ENCODE measurements at regions not wholly inside any gene's neighbourhood (a gene's known extent, or its start where the extent isn't known, plus 50 kb on each side); places are given as distances from the start of the nearest gene placed in this dataset.

- TF ChIP-seq POLR2AphosphoS5 (IDR thresholded peaks at IDR 0.05; ENCODE audit: low read depth, low read length): no peak
- no peak for TF ChIP-seq POU2F2 (IDR thresholded peaks at IDR 0.05; ENCODE audit: low read depth, low read length)
- TF ChIP-seq POLR2A (IDR thresholded peaks at IDR 0.05; ENCODE audit: low read depth, low read length): no peak
- TF ChIP-seq TAF1 (IDR thresholded peaks at IDR 0.05; ENCODE audit: low read depth, low read length): no peak
Observed at GRCh38 chr14:82719617-82720016, 1186.0 kb upstream of the SEL1L start.

Measured in GM12891 (cell line).